ENCODE measurements at regions not wholly inside any gene's neighbourhood (a gene's known extent, or its start where the extent isn't known, plus 50 kb on each side); places are given as distances from the start of the nearest gene placed in this dataset.

- Mint-ChIP-seq H3K36me3 (ENCODE audit: low read depth) (no peaks in the 10 kb centered on the region), H3K9me3 (peaks cover 9% of the 10 kb centered on the region), H3K27ac (no peak overlapping the region), H3K4me3 (no peak overlapping the region), H3K27me3 (no peaks in the 10 kb centered on the region), H3K4me1 (ENCODE audit: low read depth) (peaks cover 4% of the 10 kb centered on the region)
Measured at GRCh38 chr12:92623386-92623785, 79.4 kb upstream of the PLEKHG7 start.

DNA sequence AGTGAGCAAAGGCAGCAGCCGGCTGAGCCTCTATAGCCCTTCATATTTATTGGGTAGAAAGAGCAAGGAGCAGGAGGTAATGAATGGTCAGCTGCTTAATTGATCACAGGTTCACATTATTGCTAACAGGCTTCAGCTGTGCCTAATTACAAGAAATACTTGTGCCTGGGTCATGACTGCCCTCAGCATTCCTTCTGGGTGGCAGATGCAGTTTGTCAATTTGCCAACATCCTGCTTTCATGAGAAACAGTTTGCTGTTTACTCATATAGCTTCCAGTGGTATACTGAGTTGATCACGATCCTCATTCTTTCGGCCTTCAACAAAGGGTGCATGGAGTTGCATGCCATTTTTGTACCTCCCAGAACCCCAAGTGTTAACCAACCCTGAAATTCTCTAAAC, 81.0 kb upstream of the PLEKHG7 start:
- Mint-ChIP-seq H3K36me3 (ENCODE audit: low read depth) (no peaks in the 10 kb centered on the region), H3K27ac (no peak overlapping the region), H3K4me1 (ENCODE audit: low read depth) (peaks cover 4% of the 10 kb centered on the region), H3K27me3 (no peaks in the 10 kb centered on the region), H3K4me3 (no peak overlapping the region), H3K9me3 (peaks cover 9% of the 10 kb centered on the region)

DNA sequence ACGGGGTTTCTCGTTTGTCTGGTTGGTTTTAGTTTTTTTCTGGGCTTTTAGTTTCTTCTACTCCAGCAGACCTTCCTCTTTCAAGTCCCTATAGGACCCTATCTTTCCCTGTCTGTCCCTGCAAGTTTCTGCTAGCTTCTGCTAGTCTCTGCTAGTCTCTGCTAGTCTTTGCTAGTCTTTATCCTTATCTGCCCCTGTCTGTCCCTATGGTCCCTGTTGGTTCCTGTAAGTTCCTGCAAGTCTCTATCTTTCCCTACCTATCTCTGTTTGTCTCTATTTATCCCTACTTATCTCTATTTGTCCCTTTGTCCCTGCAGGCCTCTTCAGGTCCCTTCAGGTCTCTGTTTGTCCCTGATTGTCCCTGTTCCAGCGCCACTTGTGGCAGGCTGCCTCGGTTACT, 81.5 kb upstream of the PLEKHG7 start:
- no peak overlapping the region for H3K27ac Mint-ChIP-seq
- peaks cover 9% of the 10 kb centered on the region for H3K9me3 Mint-ChIP-seq
- no peaks in the 10 kb centered on the region for H3K36me3 Mint-ChIP-seq (ENCODE audit: low read depth)
- no peak overlapping the region for H3K4me3 Mint-ChIP-seq
- H3K27me3 Mint-ChIP-seq, result no peaks in the 10 kb centered on the region
- peaks cover 4% of the 10 kb centered on the region for H3K4me1 Mint-ChIP-seq (ENCODE audit: low read depth)

DNA sequence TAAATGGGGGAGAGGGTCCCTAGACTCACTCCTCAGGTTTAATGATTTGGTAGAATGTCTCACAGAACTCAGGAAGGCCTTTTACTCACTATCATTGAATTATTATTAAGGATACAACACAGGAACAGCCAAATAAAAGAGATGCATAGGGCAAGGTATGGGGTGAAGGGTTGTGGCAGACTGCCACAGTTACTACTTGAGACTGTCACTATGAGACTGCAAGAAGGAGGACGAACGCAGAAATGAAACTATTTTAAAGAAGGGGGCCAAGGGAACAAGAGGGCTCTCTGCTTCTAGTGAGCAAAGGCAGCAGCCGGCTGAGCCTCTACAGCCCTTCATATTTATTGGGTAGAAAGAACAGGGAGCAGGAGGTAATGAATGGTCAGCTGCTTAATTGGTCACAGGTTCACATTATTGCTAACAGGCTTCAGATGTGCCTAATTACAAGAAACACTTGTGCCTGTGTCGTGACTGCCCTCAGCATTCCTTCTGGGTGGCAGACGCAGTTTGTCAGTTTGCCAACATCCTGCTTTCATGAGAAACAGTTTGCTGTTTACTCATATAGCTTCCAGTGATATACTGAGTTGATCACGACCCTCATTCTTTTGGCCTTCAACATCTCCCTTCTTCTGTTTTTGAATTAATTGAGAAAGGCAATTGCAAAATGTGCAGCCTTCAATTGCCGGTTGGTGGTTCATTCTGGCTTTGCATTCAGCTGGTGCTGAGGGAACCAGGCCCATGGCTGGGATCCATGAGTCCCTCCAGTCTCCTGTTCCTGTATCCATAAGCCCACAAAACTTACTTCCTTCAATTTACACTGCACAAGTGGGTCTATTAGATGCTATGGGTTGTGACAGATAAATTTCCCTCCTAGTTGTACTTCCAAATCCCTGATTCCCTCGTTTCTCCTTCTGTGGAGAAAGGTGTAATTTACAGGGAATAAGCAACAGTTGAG, 82.8 kb upstream of the PLEKHG7 start:
- no peaks in the 10 kb centered on the region for H3K27me3 Mint-ChIP-seq
- H3K27ac Mint-ChIP-seq, result no peak overlapping the region
- H3K9me3 Mint-ChIP-seq, result peaks cover 9% of the 10 kb centered on the region
- H3K4me1 Mint-ChIP-seq (ENCODE audit: low read depth), result peaks cover 4% of the 10 kb centered on the region
- H3K4me3 Mint-ChIP-seq, result no peak overlapping the region
- H3K36me3 Mint-ChIP-seq (ENCODE audit: low read depth), result no peaks in the 10 kb centered on the region

DNA sequence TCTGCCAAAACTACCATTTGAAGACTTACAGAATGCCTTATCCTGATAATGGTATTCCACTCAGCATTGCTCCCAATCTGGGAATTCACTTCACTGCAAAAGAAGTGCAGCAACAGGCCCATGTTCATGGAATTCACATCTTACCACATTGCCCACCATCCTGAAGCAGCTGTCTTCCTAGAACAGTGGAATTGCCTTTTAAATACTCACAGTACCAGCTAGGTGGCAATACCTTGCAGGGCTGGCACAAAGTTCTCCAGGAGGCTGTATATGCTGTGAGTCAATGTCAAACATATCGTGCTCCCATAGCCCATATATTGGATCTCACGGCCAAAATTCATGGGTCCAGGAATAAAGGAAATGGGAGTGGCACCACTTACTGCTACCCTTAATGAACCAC, 83.8 kb upstream of the PLEKHG7 start:
- H3K36me3 Mint-ChIP-seq (ENCODE audit: low read depth), result no peaks in the 10 kb centered on the region
- H3K4me1 Mint-ChIP-seq (ENCODE audit: low read depth), result no peaks in the 10 kb centered on the region
- H3K4me3 Mint-ChIP-seq, result no peak overlapping the region
- no peaks in the 10 kb centered on the region for H3K27me3 Mint-ChIP-seq
- H3K27ac Mint-ChIP-seq, result no peak overlapping the region
- H3K9me3 Mint-ChIP-seq, result peaks cover 9% of the 10 kb centered on the region

DNA sequence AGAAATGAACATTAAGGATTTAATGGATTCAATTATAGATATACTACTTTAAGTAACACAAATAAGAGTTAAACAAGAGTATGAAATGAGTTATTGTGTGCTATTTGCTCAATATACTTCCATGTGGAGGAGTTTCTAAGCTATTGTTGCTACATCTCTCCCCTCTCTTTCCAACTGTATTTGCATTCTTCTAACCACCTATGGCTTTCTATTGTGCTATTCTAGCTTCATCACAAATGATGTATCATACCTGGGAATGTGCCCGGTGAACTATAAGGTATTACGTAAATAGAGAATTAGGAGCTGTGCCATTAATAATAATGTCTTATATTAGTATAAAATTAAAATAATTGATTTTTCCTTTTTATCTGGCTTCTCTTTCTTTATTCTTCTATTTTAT, 87.1 kb upstream of the PLEKHG7 start:
- no peaks in the 10 kb centered on the region for H3K27me3 Mint-ChIP-seq
- no peak overlapping the region for H3K4me3 Mint-ChIP-seq
- H3K9me3 Mint-ChIP-seq, result peaks cover 4% of the 10 kb centered on the region
- H3K4me1 Mint-ChIP-seq (ENCODE audit: low read depth), result no peaks in the 10 kb centered on the region
- H3K36me3 Mint-ChIP-seq (ENCODE audit: low read depth), result no peaks in the 10 kb centered on the region
- no peak overlapping the region for H3K27ac Mint-ChIP-seq

DNA sequence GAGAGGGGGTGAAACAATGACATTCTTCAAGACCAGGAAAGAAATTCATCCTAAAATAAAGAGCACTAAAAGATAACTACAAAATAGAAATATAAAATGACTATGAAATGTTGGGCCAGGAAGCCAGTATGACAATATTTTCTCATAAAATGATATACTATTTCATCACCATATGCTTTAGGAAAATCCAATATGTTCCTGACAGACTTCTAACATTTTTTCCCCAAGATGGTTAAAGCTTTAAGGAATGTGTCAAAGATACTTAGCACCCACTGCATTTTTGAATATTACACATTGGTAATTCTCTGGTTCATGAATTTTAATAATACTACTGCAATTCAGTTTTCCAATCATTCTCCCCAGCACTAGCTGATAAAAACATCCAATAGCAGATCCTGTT, 87.7 kb upstream of the PLEKHG7 start:
- no peaks in the 10 kb centered on the region for H3K36me3 Mint-ChIP-seq (ENCODE audit: low read depth)
- H3K4me1 Mint-ChIP-seq (ENCODE audit: low read depth), result no peaks in the 10 kb centered on the region
- H3K27me3 Mint-ChIP-seq, result no peaks in the 10 kb centered on the region
- H3K9me3 Mint-ChIP-seq, result peaks cover 4% of the 10 kb centered on the region
- H3K27ac Mint-ChIP-seq, result no peak overlapping the region
- H3K4me3 Mint-ChIP-seq, result no peak overlapping the region

DNA sequence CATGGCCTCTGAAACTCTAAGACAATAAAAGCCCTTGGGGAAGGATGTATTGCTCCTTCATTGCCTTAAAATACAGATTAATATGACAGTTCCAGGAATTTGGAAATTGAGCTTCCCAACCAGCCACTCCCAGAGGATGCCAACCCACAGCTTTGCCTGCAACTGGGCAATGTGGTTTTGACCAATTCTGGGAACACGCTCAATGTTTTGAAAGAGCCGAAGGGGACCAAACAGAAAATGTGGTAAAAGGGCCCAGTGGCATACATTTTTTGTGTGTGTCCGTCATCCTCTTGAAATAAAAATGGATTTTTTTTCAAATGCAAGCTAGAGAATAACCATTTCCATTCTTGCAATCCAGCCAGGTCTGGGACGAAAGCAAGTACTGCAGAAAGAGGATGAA, 88.3 kb upstream of the PLEKHG7 start:
- H3K9me3 Mint-ChIP-seq, result peaks cover 4% of the 10 kb centered on the region
- no peak overlapping the region for H3K27ac Mint-ChIP-seq

GRCh38 chr12:92614001-92614400, 88.8 kb upstream of the PLEKHG7 start:
- peaks cover 4% of the 10 kb centered on the region for H3K9me3 Mint-ChIP-seq
- H3K4me1 Mint-ChIP-seq (ENCODE audit: low read depth), result no peaks in the 10 kb centered on the region
- no peak overlapping the region for H3K4me3 Mint-ChIP-seq
- no peaks in the 10 kb centered on the region for H3K27me3 Mint-ChIP-seq
- H3K27ac Mint-ChIP-seq, result no peak overlapping the region
- H3K36me3 Mint-ChIP-seq (ENCODE audit: low read depth), result no peaks in the 10 kb centered on the region

More for the DNA sequence above, 88.3 kb upstream of the PLEKHG7 start:
- no peaks in the 10 kb centered on the region for H3K27me3 Mint-ChIP-seq
- H3K4me3 Mint-ChIP-seq, result no peak overlapping the region
- H3K4me1 Mint-ChIP-seq (ENCODE audit: low read depth), result no peaks in the 10 kb centered on the region
- no peaks in the 10 kb centered on the region for H3K36me3 Mint-ChIP-seq (ENCODE audit: low read depth)

DNA sequence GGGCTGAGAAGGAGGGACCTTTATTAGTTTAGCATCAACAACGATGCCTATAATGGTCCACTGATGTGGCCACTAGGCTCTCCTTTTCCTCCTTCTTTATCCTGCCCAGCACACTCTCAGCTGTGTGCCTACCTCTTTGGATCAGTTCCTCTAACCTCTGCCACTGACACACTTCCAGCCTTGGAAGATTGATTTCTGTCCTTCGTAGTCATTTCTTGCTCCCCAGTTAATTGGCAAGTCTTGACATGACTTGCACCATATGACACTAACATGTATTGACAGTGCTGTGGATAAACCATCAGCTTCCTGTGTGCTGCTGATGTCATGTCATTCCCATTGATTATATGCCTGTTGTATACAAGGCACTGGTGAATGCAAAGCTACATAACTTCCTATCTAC, 90.2 kb upstream of the PLEKHG7 start:
- no peak overlapping the region for H3K4me3 Mint-ChIP-seq
- peaks cover 11% of the 10 kb centered on the region for H3K4me1 Mint-ChIP-seq (ENCODE audit: low read depth)
- H3K27ac Mint-ChIP-seq, result no peak overlapping the region
- H3K9me3 Mint-ChIP-seq, result peaks cover 4% of the 10 kb centered on the region
- no peaks in the 10 kb centered on the region for H3K36me3 Mint-ChIP-seq (ENCODE audit: low read depth)
- no peaks in the 10 kb centered on the region for H3K27me3 Mint-ChIP-seq

GRCh38 chr12:92608151-92609091, 94.4 kb upstream of the PLEKHG7 start:
- H3K36me3 Mint-ChIP-seq (ENCODE audit: low read depth), result no peaks in the 10 kb centered on the region
- H3K4me3 Mint-ChIP-seq, result peak overlapping the region; percentile 74
- H3K4me1 Mint-ChIP-seq (ENCODE audit: low read depth), result peaks cover 21% of the 10 kb centered on the region
- peak overlapping the region; percentile 84 for H3K27ac Mint-ChIP-seq
- peaks cover 4% of the 10 kb centered on the region for H3K9me3 Mint-ChIP-seq
- H3K27me3 Mint-ChIP-seq, result no peaks in the 10 kb centered on the region

- H3K4me3 Mint-ChIP-seq, result no peak overlapping the region
- H3K9me3 Mint-ChIP-seq, result peaks cover 8% of the 10 kb centered on the region
- H3K27me3 Mint-ChIP-seq, result no peaks in the 10 kb centered on the region
- peaks cover 34% of the 10 kb centered on the region for H3K4me1 Mint-ChIP-seq (ENCODE audit: low read depth)
- H3K36me3 Mint-ChIP-seq (ENCODE audit: low read depth), result peaks cover 1% of the 10 kb centered on the region
- H3K27ac Mint-ChIP-seq, result no peak overlapping the region
Measured at GRCh38 chr12:92606956-92607355, 95.8 kb upstream of the PLEKHG7 start.

GRCh38 chr12:92605621-92606170, 97.1 kb upstream of the PLEKHG7 start:
- peaks cover 20% of the 10 kb centered on the region for H3K9me3 Mint-ChIP-seq
- no peak overlapping the region for H3K27ac Mint-ChIP-seq
- H3K4me3 Mint-ChIP-seq, result no peak overlapping the region
- peaks cover 11% of the 10 kb centered on the region for H3K36me3 Mint-ChIP-seq (ENCODE audit: low read depth)
- H3K27me3 Mint-ChIP-seq, result no peaks in the 10 kb centered on the region
- H3K4me1 Mint-ChIP-seq (ENCODE audit: low read depth), result peaks cover 37% of the 10 kb centered on the region

DNA sequence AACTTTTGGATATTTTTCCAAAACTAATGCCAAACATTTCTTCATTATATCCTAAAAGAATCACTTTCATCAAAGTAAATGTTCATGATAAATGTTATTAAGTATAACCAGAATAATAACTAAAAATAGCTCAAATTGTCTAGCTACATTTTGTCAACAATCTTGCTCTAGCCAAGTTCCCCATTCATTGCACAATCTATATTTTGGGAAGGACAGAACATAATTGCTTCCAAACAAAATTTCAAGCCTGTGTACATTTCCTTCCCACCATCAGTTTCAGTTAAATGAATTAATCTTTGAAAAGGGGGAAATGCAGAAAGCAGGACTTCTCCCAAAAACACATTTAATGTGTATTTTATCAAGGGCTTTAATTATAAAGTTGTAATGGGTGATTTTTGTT, 98.0 kb upstream of the PLEKHG7 start:
- Mint-ChIP-seq H3K9me3 (peaks cover 22% of the 10 kb centered on the region), H3K36me3 (ENCODE audit: low read depth) (peaks cover 12% of the 10 kb centered on the region), H3K4me1 (ENCODE audit: low read depth) (peaks cover 37% of the 10 kb centered on the region), H3K4me3 (no peak overlapping the region), H3K27ac (no peak overlapping the region), H3K27me3 (no peaks in the 10 kb centered on the region)
